GM18867 (cell line): ENCODE measurements at regions not wholly inside any gene's neighbourhood (a gene's known extent, or its start where the extent isn't known, plus 50 kb on each side); places are given as distances from the start of the nearest gene placed in this dataset.

Experiments
- ATAC-seq: cut with Tn5 transposase; IDR thresholded peaks from one replicate; pipeline ENCODE4 v1.9.1; 2021; ENCODE audit warnings: mild to moderate bottlenecking, moderate library complexity; ENCODE audit not compliant: unreplicated experiment

DNA sequence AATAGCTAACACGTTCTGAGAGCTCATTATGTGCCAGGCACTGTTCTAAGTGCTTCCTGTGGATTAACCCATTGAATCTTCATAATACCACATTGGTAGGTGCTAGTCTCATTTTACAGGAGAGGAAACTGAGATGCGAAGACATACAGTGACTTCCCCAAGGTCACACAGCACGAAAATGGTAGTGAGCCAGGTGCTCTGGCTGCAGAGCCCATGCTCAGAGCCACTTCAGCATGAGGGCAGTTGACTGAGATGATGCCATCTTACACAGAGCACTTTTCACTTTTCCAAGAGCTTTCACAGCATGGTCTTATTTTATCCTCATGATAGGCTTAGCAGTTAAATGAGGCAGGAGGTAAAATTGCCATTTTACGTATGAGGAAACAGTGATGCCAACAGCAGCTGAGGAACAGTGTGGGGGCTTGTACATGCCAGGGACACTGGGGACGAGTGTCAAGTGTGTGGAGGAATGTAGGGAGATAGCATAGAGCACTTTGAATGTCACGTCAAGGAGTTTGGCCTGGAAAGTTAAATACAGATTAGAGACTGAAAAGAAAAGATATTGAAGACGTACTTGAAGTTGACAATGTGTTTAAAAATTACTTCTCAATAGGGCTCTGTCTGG is 180.0 kb downstream of the KIF4B start:
- no peak for ATAC-seq

DNA sequence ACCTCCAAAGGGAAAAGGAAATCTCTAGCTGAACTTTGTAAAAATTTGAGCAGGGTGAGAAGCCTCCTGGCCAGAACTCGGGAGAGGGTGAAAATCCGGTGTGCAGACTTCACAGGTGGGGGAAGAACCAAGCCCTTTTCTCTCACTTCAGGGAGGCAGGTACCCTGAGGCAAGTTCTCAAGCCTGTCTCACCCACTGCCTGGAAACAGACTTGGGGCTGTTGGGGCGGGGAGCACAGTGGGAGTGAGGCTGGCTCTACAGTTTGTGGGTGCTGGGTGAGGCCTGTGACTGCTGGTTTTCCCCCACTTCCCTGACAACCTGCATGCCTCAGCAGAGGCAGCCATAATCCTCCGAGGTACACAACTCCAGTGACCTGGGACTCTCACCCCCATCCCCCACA is 187.1 kb downstream of the KIF4B start:
- ATAC-seq: no peak

DNA sequence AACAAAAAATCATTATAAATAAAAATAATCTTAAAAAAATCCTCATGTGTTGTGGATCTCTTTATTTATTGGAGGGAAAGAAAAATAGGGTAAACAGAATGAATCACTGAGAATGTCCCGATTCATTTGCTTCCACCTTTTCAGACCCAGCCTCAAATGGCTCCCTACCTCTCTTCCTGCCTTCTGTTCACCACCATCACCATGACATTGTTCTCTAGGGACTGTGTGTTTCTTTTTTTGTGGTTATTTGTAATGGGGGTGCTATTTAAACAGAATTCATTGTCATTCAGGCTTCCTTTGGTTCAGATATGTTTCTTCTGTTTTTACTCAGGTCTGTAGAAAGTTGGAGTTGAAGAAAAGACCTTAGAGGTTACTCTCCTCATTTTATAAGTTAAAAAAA is 198.2 kb downstream of the KIF4B start:
- ATAC-seq: no peak

DNA sequence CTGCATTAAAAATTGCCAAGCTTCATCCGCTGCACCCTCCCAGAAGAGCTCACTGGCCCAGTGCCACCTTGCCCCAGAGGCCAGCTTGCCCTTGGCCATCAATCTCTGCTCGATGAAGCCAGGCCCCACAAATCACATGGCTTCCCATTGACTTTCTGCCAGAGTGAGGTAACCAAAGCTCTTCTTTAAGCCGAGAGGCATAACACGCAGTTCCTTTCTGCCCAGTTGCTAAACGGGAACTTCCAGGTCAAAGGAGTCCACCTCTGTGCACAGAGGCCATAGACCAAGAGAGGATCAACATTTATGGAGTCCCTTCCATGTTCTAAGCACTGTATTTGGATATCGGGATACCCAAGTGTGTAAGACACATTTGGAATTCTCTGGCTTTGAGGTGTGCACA is 208.8 kb downstream of the KIF4B start:
- no peak for ATAC-seq

DNA sequence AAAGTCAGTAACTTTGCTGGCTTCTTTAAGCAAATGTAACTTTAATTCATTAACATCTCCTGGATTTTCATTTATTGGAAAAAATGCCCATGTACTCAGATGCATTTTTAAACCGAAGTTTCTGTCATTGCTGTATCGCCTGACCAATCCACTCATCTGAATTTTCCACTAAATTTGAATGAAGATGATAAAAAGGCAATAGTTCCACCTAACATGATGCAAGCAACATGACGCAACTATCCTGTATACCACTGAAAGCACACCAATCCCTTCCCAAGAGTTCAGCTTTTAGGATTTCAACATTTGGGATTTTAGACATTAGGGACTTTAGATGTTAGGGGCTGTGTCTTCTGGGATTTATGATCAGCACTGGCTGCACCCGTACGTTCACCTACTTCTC is 215.6 kb downstream of the KIF4B start:
- no peak for ATAC-seq

DNA sequence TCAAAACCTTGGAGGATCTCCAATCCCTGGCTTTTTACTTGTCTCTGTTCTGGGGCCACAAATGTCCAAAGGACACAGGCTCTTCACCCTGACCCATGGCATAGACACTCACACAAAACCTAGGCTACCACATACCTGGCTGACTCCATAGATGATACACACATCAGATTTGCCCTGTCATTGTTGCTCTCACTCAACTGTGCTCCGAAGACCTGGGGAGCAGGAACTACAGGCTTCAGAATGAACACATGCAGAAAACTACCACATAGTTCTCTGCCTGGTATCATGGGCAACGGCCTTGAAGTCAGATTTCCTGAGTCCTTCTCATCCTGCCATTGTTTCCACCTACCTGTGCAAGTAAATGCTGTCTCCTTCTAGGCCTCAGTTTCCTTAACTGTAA is 226.2 kb downstream of the KIF4B start:
- no peak for ATAC-seq

DNA sequence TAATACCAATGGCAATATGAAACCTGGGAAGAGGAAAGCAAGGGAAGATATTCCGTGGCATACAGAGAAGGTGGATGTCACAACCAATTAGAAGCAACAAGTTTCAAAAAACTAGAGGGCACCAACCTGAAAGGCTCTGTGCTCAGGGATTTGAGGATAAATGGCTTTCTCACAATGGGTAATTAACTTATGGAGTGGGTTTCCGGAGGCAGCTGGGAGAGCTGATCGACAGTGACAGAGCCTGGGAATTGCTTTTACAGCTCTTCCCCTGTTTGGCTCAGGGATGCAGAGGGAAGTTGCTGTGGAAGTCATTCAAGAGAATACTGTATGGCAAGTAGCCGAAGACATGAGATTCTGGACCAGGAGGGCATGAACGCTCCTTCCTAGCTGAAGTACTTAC is 237.0 kb downstream of the KIF4B start:
- no peak for ATAC-seq

DNA sequence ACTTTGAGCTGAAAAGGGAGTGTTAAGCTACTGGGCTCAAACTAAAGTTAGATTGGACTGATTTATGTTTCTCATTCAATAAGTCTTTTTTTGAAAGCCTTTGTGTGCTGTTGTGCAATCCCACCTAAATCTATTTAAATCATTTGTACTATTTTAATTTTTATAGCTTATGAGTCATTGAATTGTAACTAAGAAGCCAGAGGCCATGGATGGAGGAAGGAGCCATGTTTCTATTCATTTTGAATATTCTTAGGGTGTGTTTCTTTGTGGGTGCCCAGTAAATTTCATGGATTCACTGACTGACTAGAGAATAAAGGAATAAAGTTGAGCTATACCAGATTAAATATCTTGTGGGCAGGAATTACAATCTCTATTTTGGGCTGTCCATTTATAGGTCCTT is 238.5 kb downstream of the KIF4B start:
- no peak for ATAC-seq

DNA sequence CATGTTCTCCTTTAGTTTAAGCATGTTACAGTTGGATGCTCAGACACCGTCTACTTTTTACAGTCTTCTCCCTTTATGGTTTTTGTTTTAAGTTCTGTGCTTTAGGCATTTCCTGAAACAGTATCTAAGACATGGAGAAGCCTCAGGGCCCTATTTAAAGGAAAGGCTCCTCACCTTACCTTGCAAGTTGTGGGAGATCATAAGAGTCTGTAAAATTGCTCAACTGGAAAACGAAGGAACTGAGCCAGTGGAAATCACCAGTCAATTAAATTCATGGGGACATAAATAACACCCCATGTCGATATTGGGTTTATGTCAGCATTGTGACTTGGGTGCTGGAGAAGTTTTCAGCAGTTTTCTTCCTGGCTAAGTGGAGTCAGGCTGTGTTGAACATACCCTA is 239.2 kb downstream of the KIF4B start:
- no peak for ATAC-seq

DNA sequence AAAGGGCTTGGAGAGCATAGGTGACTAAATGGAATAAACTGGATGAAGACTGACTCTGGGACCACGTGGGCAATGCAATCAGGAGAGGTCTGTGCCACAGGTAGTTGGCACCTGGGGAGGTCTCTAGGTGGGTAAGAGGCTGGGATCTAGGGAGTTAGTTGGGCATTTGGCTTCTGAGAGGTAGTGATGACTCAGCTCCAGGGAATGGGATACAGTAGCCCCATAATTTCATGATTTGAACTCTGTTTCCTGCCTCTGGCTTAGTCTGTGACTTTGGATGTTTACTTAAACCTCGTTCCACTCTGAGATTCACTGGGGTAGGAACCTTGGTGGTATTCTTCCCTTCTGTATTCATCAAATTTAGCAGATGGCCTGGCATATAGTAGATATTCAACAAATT is 240.8 kb downstream of the KIF4B start:
- ATAC-seq: no peak

DNA sequence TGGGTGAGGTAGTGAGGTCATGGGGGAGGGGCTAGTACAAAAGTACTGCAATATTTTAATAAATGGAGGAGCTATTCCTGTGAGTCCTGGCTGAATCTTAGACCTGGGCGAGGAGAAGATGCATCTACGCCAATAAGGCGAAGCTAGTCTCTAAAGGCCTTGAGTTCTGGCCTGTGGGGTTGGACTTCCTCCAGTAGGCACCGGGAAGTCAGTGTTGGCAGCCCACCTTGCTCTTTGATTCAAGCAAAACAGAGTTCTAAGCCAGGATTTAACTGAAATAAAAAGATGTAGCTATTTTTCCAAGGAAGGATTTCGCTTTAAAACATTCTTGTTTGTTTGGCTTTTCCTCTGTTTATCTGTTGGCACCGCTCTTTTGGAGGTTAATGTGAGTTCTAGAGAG is 244.6 kb downstream of the KIF4B start:
- ATAC-seq: no peak

DNA sequence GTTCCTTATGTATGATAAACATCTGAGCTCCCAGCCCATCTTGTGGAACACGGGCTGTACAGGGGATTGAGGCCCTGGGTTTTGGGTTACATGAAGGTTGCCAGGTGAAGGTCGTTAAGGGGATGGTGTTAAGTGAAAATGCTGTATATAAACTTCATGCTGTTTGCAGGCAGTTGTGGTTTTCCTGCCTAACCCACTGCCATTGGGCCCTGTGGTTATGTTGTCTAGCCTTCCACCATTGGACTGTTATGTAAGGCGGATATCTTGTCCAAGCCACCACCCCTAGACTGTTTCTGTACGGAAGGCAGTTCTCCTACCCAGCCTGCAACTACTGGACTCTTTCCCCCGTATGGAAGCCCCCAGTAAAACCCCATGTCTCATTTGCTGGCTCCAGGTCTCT is 246.1 kb downstream of the KIF4B start:
- no peak for ATAC-seq

DNA sequence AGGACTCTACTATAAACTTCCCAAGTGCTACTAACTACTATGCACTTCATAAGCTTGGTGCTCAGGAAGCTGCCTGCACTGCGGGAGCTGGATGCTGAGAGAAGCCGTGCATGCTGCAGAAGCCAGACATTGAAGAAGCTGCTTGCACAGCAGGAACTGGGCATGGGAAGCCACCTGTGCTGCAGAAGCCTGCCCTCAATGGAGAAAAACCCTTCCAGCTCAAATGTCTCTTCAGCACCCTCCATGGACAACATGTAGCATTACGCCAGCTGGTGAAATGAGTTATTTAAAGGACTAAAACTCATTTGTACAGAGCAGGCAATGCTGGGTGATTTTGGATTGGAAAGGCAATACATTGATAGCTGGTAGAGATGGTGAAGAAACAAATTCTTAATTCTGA is 247.2 kb downstream of the KIF4B start:
- peak; percentile 48 for ATAC-seq

DNA sequence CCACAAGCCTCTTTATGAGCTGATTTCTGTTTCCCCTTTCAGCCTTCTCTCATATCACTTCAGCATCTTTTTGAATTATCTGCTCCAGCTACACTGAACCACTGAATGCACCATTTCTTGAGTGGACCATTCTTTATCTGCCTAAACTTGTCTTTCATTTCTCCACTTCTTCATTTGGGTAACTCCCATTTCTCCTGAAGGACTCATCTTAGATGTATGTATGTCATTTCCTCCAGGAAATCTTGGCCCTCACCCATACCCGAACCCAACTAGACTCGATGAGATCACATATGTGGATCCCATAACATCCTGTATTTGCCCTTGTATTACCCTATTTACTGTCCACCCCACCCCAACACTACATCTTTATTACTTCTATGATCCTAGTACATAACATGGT is 249.8 kb downstream of the KIF4B start:
- ATAC-seq: no peak

DNA sequence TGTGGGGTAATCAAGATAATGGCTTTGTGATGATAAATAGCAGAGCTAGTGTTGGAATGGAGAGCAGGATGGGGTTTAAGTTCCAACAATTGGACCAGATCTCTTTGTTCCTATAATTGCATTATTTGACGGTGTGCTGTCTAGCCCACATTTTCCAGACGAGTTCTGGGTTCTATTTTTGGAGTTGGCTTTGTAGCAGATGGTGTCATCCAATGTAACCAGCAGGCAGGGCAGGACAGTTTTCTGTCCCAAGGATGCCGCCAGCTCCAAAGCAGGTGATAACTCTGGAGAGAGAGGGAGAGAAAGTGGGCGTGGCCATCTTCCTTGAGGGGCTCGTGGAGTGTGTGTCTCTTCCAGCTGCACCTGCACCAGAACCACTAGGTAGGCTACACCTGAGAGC is 251.3 kb downstream of the KIF4B start:
- no peak for ATAC-seq

DNA sequence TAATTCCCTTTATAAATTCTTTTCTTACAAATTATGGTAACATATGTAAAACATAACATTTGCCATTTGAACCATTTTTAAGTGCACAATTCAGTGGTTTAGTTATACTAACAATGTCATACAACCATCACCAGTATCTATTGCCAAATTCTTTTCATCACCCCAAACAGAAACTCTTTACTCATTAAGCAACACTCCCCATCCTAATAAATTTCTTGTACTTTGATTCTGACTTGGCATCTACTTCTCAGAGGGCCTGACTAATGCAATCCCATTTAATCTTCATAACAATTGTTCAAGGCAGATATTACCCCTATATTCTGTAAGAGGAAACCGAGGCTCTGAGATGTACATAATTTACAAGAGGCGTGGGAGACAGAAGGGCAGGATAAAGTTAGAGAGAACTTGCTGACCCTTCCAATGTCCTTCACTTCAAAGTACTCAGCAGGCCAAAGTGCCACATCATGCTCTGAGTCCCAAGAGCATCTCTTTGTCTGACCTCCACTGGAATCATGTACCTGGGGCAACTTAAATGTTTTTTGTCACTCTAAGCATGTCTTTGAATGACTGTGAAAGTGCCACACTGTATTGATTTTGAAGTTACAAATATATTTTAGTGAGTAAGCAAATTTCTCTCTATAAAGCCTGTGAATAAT is 255.3 kb downstream of the KIF4B start:
- no peak for ATAC-seq

DNA sequence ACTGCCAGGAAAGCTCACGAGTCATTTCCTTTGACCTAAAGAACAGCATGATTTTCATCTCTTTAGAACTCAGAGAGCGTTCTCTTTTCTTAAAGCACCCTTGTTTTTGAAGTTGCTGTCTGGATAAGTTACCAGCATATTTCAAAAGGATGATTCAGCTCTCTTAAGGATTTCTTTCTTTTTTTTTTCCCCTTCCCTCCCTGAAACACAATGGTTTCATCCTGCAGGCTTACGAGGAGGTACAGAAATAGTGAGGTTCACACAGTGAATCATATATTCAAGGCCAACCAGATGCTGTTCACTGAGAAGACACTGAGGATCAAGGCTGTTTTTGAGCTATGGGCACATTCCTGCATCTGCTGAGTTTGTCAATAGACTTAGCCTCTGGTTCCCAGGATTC is 257.2 kb downstream of the KIF4B start:
- ATAC-seq: no peak

DNA sequence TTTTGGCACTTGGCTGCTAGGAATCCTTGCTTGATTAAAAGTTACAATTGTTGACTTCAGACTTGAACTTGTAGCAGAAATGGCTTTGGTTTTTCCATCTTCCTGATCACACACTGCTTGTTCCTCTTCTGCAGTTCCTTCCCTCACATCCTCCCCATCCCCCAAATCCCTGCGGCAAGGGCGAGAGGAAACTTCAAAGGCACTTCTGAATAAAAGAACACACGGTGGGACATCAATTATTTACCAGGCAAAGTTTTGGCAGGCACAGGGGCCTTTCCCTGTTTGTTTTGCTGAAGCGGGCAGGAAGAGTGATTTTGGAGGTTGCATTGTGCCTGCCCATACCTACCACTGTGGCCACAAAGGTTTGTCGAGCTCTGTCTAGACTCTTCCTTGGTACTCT is 260.9 kb downstream of the KIF4B start:
- ATAC-seq: no peak

DNA sequence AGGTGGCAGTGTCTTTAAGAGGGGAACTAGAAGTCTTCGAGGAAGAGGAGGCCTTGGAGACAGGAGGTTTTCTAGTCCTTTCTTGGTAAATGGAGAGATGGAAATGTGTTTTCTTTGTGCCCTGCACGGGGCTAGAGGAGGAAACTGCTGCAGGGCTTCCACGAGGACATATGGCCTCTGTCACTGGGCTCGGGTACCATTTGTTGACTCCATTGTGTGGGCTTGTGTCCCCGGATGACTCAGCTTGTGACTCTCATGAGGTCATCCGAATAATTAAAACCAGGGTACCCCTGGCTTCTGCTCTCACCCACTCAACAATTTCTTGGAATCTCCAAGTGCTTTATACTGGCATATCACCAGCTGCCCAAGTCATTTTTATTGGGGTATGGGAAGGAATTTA is 261.7 kb downstream of the KIF4B start:
- no peak for ATAC-seq

DNA sequence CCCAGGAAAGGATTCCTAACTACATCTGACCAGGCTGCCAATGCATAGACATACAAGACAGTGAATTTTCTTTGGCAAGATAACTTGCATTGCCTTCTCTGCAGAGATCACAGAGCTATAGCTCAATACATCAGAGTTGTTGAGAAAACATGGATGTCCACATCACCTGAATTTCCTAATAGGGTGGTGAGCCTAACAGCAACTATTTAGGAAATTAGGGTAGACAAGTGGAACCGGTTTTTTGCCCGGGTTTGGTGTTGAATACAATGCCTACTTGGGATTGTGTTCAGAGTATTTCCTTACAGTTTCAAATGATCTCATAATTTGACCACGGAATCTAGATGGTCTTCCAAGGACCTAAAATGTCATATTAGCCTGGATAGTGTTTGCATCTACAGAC is 262.7 kb downstream of the KIF4B start:
- no peak for ATAC-seq

DNA sequence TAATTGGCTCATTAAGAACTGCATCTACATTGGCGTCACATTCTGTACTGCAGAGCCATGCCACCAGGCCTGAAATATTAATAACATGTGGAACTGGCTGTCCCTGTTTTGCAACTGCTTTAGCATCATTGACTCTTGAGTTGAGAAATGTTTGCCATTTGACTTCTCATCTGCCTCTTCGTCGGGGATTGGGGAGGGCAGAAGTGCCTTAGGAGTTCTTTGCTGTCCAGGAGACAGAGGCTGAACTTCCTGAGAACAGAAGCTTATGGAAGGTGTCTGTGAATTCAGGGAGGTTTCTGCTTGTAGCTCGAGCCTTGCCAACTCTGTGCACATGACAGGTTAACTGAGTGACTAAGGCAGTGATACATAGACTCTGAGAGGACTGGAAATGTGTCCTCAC is 265.0 kb downstream of the KIF4B start:
- ATAC-seq: no peak

DNA sequence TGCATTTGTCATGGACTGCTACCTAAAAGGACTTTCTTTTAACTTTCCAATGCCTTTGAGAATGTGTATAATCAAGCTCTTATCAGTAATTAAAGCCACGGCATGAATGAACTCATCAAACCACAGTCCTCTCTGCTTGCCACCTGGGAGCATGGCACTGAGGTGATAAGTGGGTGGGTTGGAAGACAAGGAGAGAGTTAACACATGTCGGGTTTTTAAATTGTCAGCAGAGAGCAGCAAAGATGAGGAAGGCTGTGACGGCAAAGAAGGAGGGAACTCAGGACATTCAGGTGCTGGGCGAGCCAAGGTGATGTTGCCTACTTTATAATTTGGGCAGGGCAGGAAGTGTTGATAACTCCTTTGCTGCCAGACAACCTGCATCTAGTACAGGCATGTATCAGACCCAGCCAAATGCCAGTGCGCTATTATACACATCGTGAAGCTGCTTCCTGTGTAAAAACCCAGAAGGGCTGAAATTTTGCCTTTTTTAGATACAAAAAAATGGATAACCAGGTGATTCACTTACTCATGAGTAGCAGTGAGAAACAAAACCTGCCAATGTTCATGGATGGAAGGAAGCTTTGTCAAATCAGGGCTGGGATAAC is 269.1 kb downstream of the KIF4B start:
- no peak for ATAC-seq

DNA sequence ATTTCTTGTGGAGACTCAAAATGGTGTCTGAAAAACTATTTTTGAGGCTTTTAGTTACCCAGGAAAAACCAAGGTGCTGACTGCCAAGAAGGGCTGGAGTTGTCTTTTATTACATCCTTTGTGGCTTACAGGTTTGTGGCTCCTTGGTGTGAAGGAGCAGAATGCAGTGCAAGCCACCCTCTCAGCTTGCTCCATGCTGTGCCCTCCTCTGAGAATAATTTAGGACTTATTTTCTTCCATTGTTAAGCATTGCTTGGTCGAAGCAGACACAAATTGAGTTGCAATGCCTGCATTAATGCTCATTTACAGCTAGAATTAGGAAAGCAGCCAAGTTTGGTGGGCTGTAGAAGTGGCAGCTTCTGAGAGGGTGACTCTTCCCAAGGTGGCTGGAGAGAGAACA is 272.2 kb downstream of the KIF4B start:
- no peak for ATAC-seq
